ENCODE measurements at regions not wholly inside any gene's neighbourhood (a gene's known extent, or its start where the extent isn't known, plus 50 kb on each side); places are given as distances from the start of the nearest gene placed in this dataset.

DNA sequence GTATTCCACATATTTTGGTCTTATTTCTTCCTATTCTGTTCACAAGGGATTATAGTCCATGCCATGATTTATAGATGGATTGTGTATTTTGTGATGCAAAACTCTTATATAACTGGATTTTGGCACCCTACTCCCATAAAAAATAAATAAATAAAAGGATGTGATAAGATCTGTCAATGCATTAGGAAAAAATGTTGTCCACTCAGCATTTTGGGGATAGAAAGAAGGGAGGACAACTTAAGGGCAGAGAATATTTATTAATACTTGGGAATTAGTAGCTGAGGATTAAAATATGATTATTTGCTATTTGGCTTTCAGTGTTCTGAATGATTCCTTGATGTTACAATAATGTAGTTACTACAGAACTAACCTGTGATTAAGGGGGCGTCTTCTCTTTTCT is 682.6 kb downstream of the ZBBX start:
- TF ChIP-seq, protein P1, sequence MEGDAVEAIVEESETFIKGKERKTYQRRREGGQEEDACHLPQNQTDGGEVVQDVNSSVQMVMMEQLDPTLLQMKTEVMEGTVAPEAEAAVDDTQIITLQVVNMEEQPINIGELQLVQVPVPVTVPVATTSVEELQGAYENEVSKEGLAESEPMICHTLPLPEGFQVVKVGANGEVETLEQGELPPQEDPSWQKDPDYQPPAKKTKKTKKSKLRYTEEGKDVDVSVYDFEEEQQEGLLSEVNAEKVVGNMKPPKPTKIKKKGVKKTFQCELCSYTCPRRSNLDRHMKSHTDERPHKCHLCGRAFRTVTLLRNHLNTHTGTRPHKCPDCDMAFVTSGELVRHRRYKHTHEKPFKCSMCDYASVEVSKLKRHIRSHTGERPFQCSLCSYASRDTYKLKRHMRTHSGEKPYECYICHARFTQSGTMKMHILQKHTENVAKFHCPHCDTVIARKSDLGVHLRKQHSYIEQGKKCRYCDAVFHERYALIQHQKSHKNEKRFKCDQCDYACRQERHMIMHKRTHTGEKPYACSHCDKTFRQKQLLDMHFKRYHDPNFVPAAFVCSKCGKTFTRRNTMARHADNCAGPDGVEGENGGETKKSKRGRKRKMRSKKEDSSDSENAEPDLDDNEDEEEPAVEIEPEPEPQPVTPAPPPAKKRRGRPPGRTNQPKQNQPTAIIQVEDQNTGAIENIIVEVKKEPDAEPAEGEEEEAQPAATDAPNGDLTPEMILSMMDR (conservative IDR thresholded peaks at IDR 0.05 in 1 of 2, IDR thresholded peaks at IDR 0.05 in 1 of 2; ENCODE audit: low read depth in 1 of 2, low read length in 2 of 2) = no peak
- TF ChIP-seq EZH2 (IDR thresholded peaks at IDR 0.05; ENCODE audit: low read length, missing control alignments) = no peak
